EL (cell line): ENCODE measurements at regions not wholly inside any gene's neighbourhood (a gene's known extent, or its start where the extent isn't known, plus 50 kb on each side); places are given as distances from the start of the nearest gene placed in this dataset.
"Not testable (repeated sequence)": the region's sequence is repeated elsewhere in the genome, so short reads cannot be mapped to it uniquely, and the experiment has no call there.

Experiments
- DNase-seq: peaks from one replicate; pipeline ENCODE4 v3.0.0-alpha.2; 2016

GRCh38 chr16:35198223-35199199 is 1739.1 kb downstream of the TP53TG3F start:
- no peak for DNase-seq

- no peak for DNase-seq
Measured at GRCh38 chr16:35200662-35201061, 1741.2 kb downstream of the TP53TG3F start.

GRCh38 chr16:35201151-35201550 is 1741.7 kb downstream of the TP53TG3F start:
- DNase-seq, result no peak

GRCh38 chr16:35203636-35204035 is 1744.2 kb downstream of the TP53TG3F start:
- DNase-seq, result no peak

GRCh38 chr16:35207059-35207999 is 1747.9 kb downstream of the TP53TG3F start:
- DNase-seq, result no peak

GRCh38 chr16:35208001-35208935 is 1748.9 kb downstream of the TP53TG3F start:
- no peak for DNase-seq

- no peak for DNase-seq
Measured at GRCh38 chr16:35210681-35211433, 1751.4 kb downstream of the TP53TG3F start.

GRCh38 chr16:35214840-35215239 is 1755.4 kb downstream of the TP53TG3F start:
- no peak for DNase-seq

GRCh38 chr16:35215287-35215686 is 1755.9 kb downstream of the TP53TG3F start:
- no peak for DNase-seq

- not testable (repeated sequence) for DNase-seq
Measured at GRCh38 chr16:35216261-35216660, 1756.8 kb downstream of the TP53TG3F start.

GRCh38 chr16:35221482-35222185 is 1762.2 kb downstream of the TP53TG3F start:
- DNase-seq, result no peak

GRCh38 chr16:35234679-35235078 is 1775.3 kb downstream of the TP53TG3F start:
- DNase-seq, result no peak

GRCh38 chr16:35239561-35239960 is 1780.1 kb downstream of the TP53TG3F start:
- DNase-seq, result no peak

GRCh38 chr16:35249051-35249450 is 1789.6 kb downstream of the TP53TG3F start:
- no peak for DNase-seq

GRCh38 chr16:35252356-35252936 is 1793.0 kb downstream of the TP53TG3F start:
- no peak for DNase-seq

GRCh38 chr16:35255186-35255803 is 1795.9 kb downstream of the TP53TG3F start:
- DNase-seq, result no peak

GRCh38 chr16:35255816-35256215 is 1796.4 kb downstream of the TP53TG3F start:
- no peak for DNase-seq

- DNase-seq, result no peak
Measured at GRCh38 chr16:35258381-35258780, 1799.0 kb downstream of the TP53TG3F start.

- DNase-seq, result no peak
Measured at GRCh38 chr16:35295856-35296255, 1836.4 kb downstream of the TP53TG3F start.
